HCT116 (cell line): ENCODE measurements at regions not wholly inside any gene's neighbourhood (a gene's known extent, or its start where the extent isn't known, plus 50 kb on each side); places are given as distances from the start of the nearest gene placed in this dataset.

ENCODE experiments used
- ATAC-seq: fragments of 200-7000 bp; cut with Tn5 transposase; 2 replicates; pipeline ENCODE4 v1.9.1; 2020; ENCODE audit warnings: mild to moderate bottlenecking, moderate library complexity
- BruUV-seq: library from RNA; stranded (reverse); fragments of 400-500 nt; replicated peaks from 2 replicates; lab custom pipeline; 2021; lab: Mats Ljungman, UMichigan
- CTCF ChIA-PET: fragments of 300-600 bp; sonication (Branson Sonifier 250); formaldehyde crosslinking; loops from one replicate; lab custom pipeline; 2021; ENCODE audit warnings: antibody characterized with exemption; lab: Charles Lee
- POLR2A ChIA-PET: fragments of 300-600, 350-600 bp; sonication (Branson Sonifier 250); formaldehyde crosslinking; loops from one replicate; lab custom pipeline; 2021; ENCODE audit warnings: antibody characterized with exemption; lab: Charles Lee
- RAD21 ChIA-PET, 2 experiments: fragments of 300-600 bp; sonication (Branson Sonifier 250); formaldehyde crosslinking; loops; one replicate each; lab custom pipeline; 2023; ENCODE audit warnings: low total read pairs in 2 of 2; ENCODE audit not compliant: uncharacterized antibody in 2 of 2, unreplicated experiment in 2 of 2, low non-redundant PET in 1 of 2; lab: Charles Lee
- DNase-seq: peaks from one replicate; pipeline ENCODE4 v3.0.0-alpha.2; 2010; ENCODE audit warnings: low read depth, low spot score
- H2AFZ ChIP-seq: fragments of 200-600 bp; shearing (Covaris generic), sonication (generic); 2 replicates; pipeline ENCODE4 v1.6.1; 2017; ENCODE audit warnings: low read depth, mixed run types, mixed read lengths, antibody characterized with exemption, low read length; ENCODE audit not compliant: poor library complexity, severe bottlenecking
- H3K27ac ChIP-seq: 2 replicates; pipeline ENCODE4 v1.5.1; 2012; ENCODE audit warnings: low read depth, low read length
- H3K27me3 ChIP-seq: fragments of 200-600 bp; sonication (generic); 2 replicates; pipeline ENCODE4 v1.6.1; 2016; ENCODE audit warnings: mixed run types, low read length, mixed read lengths; ENCODE audit not compliant: insufficient read depth
- H3K36me3 ChIP-seq, 2 experiments: fragments of 200-500 bp in 1 of 2; fragments of 200-600 bp in 1 of 2; sonication (Bioruptor generic) in 1 of 2; sonication (generic) in 1 of 2; 2 replicates each; pipeline versions ENCODE4 v1.5.1 to v1.6.1; 2014 to 2016; ENCODE audit warnings: low read length in 2 of 2, inconsistent platforms in 1 of 2, mixed read lengths in 1 of 2, mixed run types in 1 of 2; ENCODE audit not compliant: insufficient read depth in 2 of 2, control insufficient read depth in 1 of 2
- H3K4me1 ChIP-seq, 2 experiments: fragments of 200-600 bp in 1 of 2; sonication (generic) in 1 of 2; 2 replicates each; pipeline versions ENCODE4 v1.5.1 to v1.6.1; 2012 to 2017; ENCODE audit warnings: low read length in 2 of 2, inconsistent platforms in 1 of 2, mild to moderate bottlenecking in 1 of 2, mixed read lengths in 1 of 2, mixed run types in 1 of 2, moderate library complexity in 1 of 2; ENCODE audit not compliant: insufficient read depth in 2 of 2, control insufficient read depth in 1 of 2
- H3K4me2 ChIP-seq: fragments of 200-600 bp; sonication (generic); 2 replicates; pipeline ENCODE4 v1.6.1; 2017; ENCODE audit warnings: mixed run types, low read length, mixed read lengths
- H3K4me3 ChIP-seq, 2 experiments: fragments of 200-600 bp in 1 of 2; sonication (generic) in 1 of 2; replicated peaks in 1 of 2; 2 replicates each; pipeline ENCODE4 v1.5.1; 2011 to 2016; ENCODE audit warnings: low read length in 2 of 2, control low read depth in 1 of 2, low read depth in 1 of 2, mild to moderate bottlenecking in 1 of 2, mixed read lengths in 1 of 2, mixed run types in 1 of 2
- H3K79me2 ChIP-seq: fragments of 200-600 bp; sonication (generic); 2 replicates; pipeline ENCODE4 v1.6.1; 2017; ENCODE audit warnings: mild to moderate bottlenecking, mixed run types, low read length, moderate library complexity, mixed read lengths; ENCODE audit not compliant: insufficient read depth
- H3K9ac ChIP-seq: fragments of 200-600 bp; sonication (generic); 2 replicates; pipeline ENCODE4 v1.6.1; 2016; ENCODE audit warnings: low read length, mixed read lengths
- H3K9me2 ChIP-seq: fragments of 200-600 bp; sonication (generic), shearing (Covaris generic); 2 replicates; pipeline ENCODE4 v1.6.1; 2017; ENCODE audit warnings: mixed run types, mild to moderate bottlenecking, moderate library complexity; ENCODE audit not compliant: insufficient read depth
- H3K9me3 ChIP-seq, 2 experiments: fragments of 200-500 bp in 1 of 2; fragments of 200-600 bp in 1 of 2; sonication (Bioruptor generic) in 1 of 2; sonication (generic) in 1 of 2; 2 replicates each; pipeline ENCODE4 v1.6.1; 2014 to 2017; ENCODE audit warnings: low read length in 2 of 2, mixed read lengths in 2 of 2, inconsistent platforms in 1 of 2, low read depth in 1 of 2, mild to moderate bottlenecking in 1 of 2, mixed run types in 1 of 2, moderate library complexity in 1 of 2; ENCODE audit not compliant: control insufficient read depth in 1 of 2, insufficient read depth in 1 of 2
- H4K20me1 ChIP-seq: fragments of 200-600 bp; sonication (generic), shearing (Covaris generic); 2 replicates; pipeline ENCODE4 v1.6.1; 2017; ENCODE audit warnings: mixed run types, mild to moderate bottlenecking, moderate library complexity; ENCODE audit not compliant: insufficient read depth
- CBX3 ChIP-seq: IDR thresholded peaks from 2 replicates; pipeline ENCODE4 v1.6.1; 2012; ENCODE audit warnings: low read depth
- CTCF ChIP-seq, 3 experiments: fragments of 200-600 bp in 1 of 3; sonication (generic) in 1 of 3; IDR thresholded peaks in 2 of 3; conservative IDR thresholded peaks in 1 of 3; 2 replicates each; pipeline ENCODE4 v1.5.1; 2012 to 2017; ENCODE audit warnings: low read depth in 2 of 3, low read length in 2 of 3, antibody characterized with exemption in 1 of 3, borderline replicate concordance in 1 of 3, control low read depth in 1 of 3, mild to moderate bottlenecking in 1 of 3, mixed read lengths in 1 of 3, mixed run types in 1 of 3, moderate library complexity in 1 of 3; ENCODE audit not compliant: insufficient read depth in 1 of 3
- EGR1 ChIP-seq: IDR thresholded peaks from 2 replicates; pipeline ENCODE4 v1.6.1; 2012; ENCODE audit warnings: low read depth
- ELF1 ChIP-seq: IDR thresholded peaks from 2 replicates; pipeline ENCODE4 v1.6.1; 2012; ENCODE audit warnings: low read depth, borderline replicate concordance
- EZH2phosphoT487 ChIP-seq: fragments of 200-600 bp; IDR thresholded peaks from 2 replicates; pipeline ENCODE4 v1.6.1; 2018; ENCODE audit warnings: antibody characterized with exemption, borderline replicate concordance
- FOSL1 ChIP-seq: IDR thresholded peaks from 2 replicates; pipeline ENCODE4 v1.6.1; 2012; ENCODE audit warnings: low read depth
- JUND ChIP-seq: IDR thresholded peaks from 2 replicates; pipeline ENCODE4 v1.6.1; 2012
- MAX ChIP-seq: IDR thresholded peaks from 2 replicates; pipeline ENCODE4 v1.6.1; 2012
- POLR2A ChIP-seq: IDR thresholded peaks from 2 replicates; pipeline ENCODE4 v1.7.0; 2011; ENCODE audit warnings: borderline replicate concordance; ENCODE audit not compliant: insufficient read depth, insufficient read length; ENCODE audit errors: extremely low read depth
- POLR2AphosphoS5 ChIP-seq: IDR thresholded peaks from 2 replicates; pipeline ENCODE4 v1.6.1; 2011; ENCODE audit warnings: mild to moderate bottlenecking, low read depth, low read length, moderate library complexity
- RAD21 ChIP-seq: IDR thresholded peaks from 2 replicates; pipeline ENCODE4 v1.6.1; 2012; ENCODE audit warnings: low read depth, mild to moderate bottlenecking
- REST ChIP-seq: IDR thresholded peaks from 2 replicates; pipeline ENCODE4 v1.6.1; 2012; ENCODE audit warnings: low read depth
- SIN3A ChIP-seq: IDR thresholded peaks from 2 replicates; pipeline ENCODE4 v1.6.1; 2012; ENCODE audit warnings: low read depth
- SRF ChIP-seq: IDR thresholded peaks from 2 replicates; pipeline ENCODE4 v1.6.1; 2012; ENCODE audit warnings: low read depth
- ZBTB33 ChIP-seq: IDR thresholded peaks from 2 replicates; pipeline ENCODE4 v1.6.1; 2011; ENCODE audit warnings: mild to moderate bottlenecking, low read length, moderate library complexity; ENCODE audit not compliant: insufficient replicate concordance; ENCODE audit errors: extremely low read depth
- ZFX ChIP-seq: fragments of 450-650 bp; IDR thresholded peaks from 2 replicates; pipeline ENCODE4 v1.6.1; 2017
- ZNF274 ChIP-seq: fragments of 200-500 bp; sonication (Bioruptor generic); IDR thresholded peaks from 2 replicates; pipeline ENCODE4 v1.6.1; 2014; ENCODE audit warnings: mild to moderate bottlenecking, low read depth, low read length, inconsistent platforms
- intact Hi-C: fragments of 100-400 bp; cut with micrococcal nuclease; formaldehyde crosslinking; loops from 2 replicates; pipeline ENCODE4 v1.10.0; 2022
- TF ChIP-seq, protein P1 (sequence below): IDR thresholded peaks from 2 replicates; pipeline ENCODE4 v1.6.1; 2012

DNA sequence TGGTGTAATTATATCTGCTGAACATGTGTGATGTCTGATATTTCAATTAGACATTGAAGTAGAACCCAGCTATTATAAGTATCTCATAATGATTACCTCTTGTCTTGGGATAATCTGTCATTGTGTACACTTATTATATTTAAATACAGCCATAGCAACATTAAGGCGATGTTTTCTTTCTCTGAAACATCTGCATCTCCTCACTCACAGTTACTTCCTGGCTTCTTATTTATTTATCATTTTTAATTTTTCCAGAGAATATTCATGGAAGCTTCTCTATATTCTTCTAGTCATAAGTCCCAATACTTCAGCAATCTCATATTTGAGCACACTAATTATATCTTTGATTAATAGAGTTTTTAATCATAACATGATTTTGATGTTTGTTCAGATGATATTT, 103.8 kb upstream of the FBN2 start (continued):
- no peak for TF ChIP-seq ELF1
- no peak for TF ChIP-seq REST
- TF ChIP-seq EZH2phosphoT487, result no peak
- TF ChIP-seq, protein P1, sequence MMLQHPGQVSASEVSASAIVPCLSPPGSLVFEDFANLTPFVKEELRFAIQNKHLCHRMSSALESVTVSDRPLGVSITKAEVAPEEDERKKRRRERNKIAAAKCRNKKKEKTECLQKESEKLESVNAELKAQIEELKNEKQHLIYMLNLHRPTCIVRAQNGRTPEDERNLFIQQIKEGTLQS, result no peak
- TF ChIP-seq SIN3A, result no peak
- no peak for TF ChIP-seq MAX
- no peak for TF ChIP-seq FOSL1
- no peak for TF ChIP-seq POLR2AphosphoS5
- no peak for TF ChIP-seq SRF
- TF ChIP-seq RAD21, result no peak
- no peak for TF ChIP-seq ZFX

GRCh38 chr5:128644863-128645262, 106.8 kb upstream of the FBN2 start:
- H3K4me3 ChIP-seq, result no peak overlapping the region
- no peak overlapping the region for H3K4me2 ChIP-seq
- BruUV-seq, result no TSS peak
- POLR2A ChIA-PET, result no interaction called here
- TF ChIP-seq ELF1, result no peak
- TF ChIP-seq CBX3, result no peak
- no peak for TF ChIP-seq POLR2A
- no peak for TF ChIP-seq CTCF (IDR thresholded peaks at IDR 0.05 in 2 of 3, conservative IDR thresholded peaks at IDR 0.05 in 1 of 3; ENCODE audit: borderline replicate concordance in 1 of 3, insufficient read depth in 1 of 3, low read depth in 2 of 3, low read length in 2 of 3)
- no peak for TF ChIP-seq JUND
- no peak for TF ChIP-seq ZBTB33
- no peak for TF ChIP-seq ZNF274
- TF ChIP-seq SIN3A, result no peak
- TF ChIP-seq RAD21, result no peak
- no peak for TF ChIP-seq EGR1
- TF ChIP-seq, protein P1, result no peak
- DNase-seq (no peak), ATAC-seq (no peak)
- H3K79me2 ChIP-seq, result no peaks in the 10 kb centered on the region
- H4K20me1 ChIP-seq, result no peaks in the 10 kb centered on the region
- no peaks in the 10 kb centered on the region for H3K36me3 ChIP-seq
- H2AFZ ChIP-seq, result no peak overlapping the region
- no peaks in the 10 kb centered on the region for H3K9me3 ChIP-seq
- RAD21 ChIA-PET, result interaction anchor here in 1 of 2 experiments (0.6 kb wide), 1 partner anchor 391 kb away, joined by 3 read pairs; no protein-coding TSS in a partner anchor
- no peaks in the 10 kb centered on the region for H3K9me2 ChIP-seq
- H3K9ac ChIP-seq, result no peak overlapping the region
- no peaks in the 10 kb centered on the region for H3K4me1 ChIP-seq
- no peaks in the 10 kb centered on the region for H3K27me3 ChIP-seq
- intact Hi-C loops, result no loop called here
- H3K27ac ChIP-seq, result no peak overlapping the region
- CTCF ChIA-PET, result no interaction called here
